HT1080 (cell line): ENCODE measurements at regions not wholly inside any gene's neighbourhood (a gene's known extent, or its start where the extent isn't known, plus 50 kb on each side); places are given as distances from the start of the nearest gene placed in this dataset.
"Not testable (repeated sequence)": the region's sequence is repeated elsewhere in the genome, so short reads cannot be mapped to it uniquely, and the experiment has no call there.

Experiments
- DNase-seq: peaks from one replicate; pipeline ENCODE4 v3.0.0-alpha.2; 2015; ENCODE audit warnings: low read depth

GRCh38 chr15:25624504-25625177 is 185.8 kb upstream of the UBE3A start:
- DNase-seq = no peak

DNA sequence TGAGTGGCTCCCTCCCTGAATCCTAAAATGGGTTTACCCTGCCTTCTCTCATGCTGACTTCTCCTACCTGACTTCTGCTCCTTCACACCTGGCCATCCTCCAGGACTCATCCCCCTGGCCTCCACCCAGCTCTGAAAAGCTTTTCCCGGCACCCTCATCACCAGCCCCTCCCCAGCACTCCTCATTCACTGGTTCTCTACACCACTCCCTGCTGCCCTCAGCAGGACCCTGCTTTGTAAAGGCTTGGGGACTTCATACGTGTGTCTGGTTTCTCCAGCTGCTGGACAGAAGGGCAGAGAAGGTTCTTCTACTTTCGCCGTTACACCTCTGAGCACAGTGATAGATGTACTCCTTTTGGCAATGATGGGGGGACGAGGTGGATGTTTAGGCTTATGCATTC is 184.9 kb upstream of the UBE3A start:
- no peak for DNase-seq

DNA sequence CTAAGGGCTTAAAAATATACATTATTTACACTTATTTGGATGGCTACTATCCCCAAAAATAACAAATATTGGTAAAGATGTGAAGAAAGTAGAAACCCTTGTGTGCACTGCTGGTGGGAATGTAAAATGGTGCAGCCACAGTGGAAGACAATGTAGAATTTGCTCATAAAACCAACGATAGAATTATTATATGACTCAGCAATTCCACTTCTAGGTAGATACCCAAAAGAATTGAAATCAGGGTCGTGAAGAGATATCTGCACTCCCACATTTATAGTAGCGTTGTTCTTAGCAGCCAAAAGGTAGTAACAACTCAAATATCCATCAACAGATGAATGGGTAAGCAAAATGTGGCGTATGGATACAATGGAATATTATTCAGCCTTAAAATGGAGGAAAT is 181.6 kb upstream of the UBE3A start:
- no peak for DNase-seq

DNA sequence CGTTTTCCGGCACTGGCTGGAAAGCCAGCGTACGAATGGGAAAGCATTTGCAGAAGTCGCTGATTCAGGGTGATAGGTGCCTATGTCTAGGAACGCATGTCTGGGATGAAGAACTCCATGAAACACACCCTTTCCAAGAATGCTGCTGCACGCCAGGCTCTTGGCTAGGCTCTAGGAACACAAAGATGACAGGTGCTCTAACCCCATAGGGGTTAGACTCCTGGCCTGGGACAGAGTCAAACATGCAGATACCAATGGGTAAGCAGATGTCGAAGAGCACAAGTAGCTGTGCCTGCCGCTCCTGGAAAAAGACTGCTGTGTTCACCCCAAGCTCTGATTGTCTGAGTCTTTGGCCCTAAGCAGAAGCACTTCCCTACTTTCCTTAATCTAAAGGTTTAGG is 180.9 kb upstream of the UBE3A start:
- DNase-seq = no peak

- DNase-seq = peak; percentile 20
Observed at GRCh38 chr15:25619076-25619475, 180.3 kb upstream of the UBE3A start.

DNA sequence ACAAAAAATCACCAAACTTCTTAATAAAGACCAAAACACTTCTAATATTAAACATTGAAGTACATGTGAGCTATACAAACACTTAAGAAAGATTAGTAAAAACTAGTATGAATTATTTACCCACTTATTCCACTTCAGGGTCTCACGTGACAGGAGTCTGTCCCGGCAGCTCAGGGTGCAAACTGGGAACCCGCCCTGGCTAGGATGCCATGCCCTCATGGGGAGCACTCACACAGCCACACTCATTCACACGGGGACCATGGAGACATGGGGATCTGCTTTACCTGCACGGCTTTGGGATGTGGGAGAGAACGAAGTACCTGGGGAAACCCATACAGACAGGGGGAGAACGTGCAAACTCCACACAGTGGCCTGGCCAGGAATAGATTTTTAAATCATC is 179.3 kb upstream of the UBE3A start:
- no peak for DNase-seq

GRCh38 chr15:25616471-25616870 is 177.6 kb upstream of the UBE3A start:
- peak; percentile 17 for DNase-seq

DNA sequence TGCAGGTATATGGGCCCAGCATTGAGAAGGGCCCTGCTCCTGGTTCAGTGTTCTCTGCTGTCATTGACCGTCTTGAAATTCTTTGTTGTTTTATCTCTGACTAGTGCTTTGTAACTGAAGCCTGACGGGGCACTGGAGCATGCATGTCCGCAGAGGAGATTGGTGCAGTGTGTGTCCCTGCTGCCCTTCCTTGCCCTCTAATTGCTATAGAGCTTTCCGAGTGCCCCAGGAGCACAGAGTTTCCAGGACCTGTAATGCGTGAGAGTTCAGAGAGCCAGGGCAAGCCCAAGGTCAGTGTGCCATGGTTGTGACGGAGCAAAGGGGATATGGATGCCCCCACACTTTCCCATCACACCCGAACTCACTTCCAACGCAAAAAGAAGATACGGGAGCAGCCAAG is 174.3 kb upstream of the UBE3A start:
- no peak for DNase-seq

- DNase-seq = peak; percentile 70
Observed at GRCh38 chr15:25611603-25612002, 172.8 kb upstream of the UBE3A start.

GRCh38 chr15:25609371-25609770 is 170.5 kb upstream of the UBE3A start:
- no peak for DNase-seq

DNA sequence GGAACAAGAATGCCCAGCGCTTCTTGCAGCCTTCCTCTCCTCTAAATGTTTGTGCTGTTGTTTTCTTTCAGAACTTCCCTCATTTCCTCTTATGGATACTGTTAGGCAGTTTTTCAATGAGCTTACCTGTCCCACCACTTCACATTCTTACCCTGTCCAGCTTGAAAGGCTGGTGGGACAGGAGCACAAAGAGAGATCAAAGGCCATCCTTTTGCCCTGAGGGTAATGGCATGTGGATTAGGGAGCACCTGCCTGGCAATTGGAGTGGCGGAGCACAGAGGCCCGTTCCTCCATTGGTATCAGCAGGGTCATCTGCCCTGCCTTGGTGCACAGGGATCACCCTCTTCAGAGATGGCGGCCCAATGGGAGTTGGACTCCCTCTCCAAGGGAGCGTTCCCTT is 170.1 kb upstream of the UBE3A start:
- DNase-seq = no peak

DNA sequence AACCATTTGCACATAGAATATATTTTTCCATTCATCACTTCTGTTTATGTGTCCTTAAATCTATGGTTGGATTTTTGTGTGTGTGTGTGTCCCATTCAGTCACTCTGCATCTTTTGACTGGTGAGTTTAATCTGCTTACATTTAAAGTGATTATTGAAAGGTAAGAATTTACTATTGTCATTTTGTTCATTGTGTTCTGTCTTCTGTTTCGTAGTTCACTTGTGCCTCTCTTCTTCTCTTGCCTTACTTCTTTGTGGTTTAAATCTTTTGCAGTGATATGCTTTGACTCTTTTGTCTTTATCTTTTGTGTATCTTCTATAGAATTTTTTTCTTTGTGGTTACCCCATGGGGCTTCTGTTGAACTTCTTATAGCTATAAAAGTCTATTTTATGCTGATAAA is 166.3 kb upstream of the UBE3A start:
- DNase-seq = no peak

DNA sequence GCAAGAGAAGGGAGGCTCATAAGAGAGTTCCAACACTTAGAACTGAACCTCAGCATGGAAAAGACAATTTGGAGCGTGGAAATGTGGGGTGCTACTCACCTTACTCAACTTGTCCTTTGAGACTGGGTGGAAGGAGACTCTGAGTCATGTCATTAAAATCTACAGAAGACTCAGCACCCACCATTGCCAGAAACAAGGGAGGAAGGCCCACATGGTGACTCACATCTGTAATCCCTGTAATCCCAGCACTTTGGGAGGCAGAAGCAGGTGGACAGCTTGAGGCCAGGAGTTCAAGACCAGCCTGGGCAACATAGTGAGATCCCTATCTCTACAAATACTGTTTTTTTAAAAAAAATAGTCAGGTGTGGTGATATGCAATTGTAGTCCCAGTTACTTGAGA is 161.9 kb upstream of the UBE3A start:
- DNase-seq = peak; percentile 69

DNA sequence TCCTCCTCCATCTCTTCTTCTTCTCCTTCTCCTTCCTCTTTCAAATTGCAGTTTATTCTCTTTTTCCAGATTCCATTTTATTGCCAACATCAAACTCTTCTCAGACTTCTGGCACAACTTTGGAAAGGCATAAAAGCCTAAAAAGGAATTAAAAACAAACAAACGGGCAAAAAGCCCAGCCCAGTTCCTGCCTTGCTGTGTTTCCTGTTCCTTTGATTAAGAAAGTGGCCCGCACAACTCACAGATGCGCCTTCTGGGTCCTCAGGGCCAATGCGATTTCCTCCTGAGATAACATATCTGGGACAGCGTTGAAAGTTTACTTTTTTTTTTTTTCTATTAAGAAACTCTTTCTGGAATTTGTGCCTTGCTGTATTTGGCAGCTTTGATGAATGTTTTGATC is 158.7 kb upstream of the UBE3A start:
- no peak for DNase-seq

DNA sequence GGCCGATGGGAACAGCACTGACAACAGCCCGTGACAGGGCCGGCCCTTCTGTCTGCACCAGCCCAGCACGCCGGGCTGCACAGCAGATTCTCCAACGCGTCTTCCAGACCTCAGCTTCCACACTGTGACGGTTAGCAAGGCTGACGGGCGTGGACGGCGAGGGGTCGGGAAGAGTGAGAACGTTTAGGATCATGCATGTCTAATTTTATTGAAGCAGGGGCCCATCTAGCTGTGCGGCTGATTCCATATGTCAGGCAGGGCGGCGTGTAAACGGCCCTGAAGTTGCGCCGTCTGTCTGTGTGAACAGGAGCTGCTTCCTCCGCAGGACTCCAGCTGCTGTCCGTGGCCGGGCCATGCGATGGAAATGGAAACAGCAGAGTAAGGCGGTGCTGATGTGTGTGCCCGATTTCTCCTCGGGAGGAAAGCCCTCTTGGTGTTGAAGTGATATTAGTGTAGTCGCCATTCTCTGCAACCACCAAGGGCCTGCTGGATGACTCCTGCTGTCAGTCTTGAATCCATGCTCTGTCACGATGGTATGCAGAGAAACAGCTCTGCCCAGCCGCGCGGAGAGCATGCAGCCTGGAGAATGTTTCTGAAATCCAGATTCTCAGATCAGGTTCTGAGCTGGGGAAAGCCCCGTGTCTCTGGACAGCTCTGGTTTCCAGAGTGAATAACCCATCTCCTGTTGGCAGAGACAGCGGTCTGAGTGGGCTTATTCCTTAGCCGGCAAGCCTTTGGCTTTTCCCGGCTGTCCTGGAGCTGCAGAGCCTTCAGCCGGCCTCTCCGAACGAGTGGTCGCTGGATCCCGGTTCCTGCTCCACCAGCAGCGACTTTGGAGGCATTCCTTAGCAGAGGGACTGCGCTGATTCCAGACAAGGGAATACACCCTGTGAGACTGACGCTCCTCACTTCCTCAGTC is 158.1 kb upstream of the UBE3A start:
- peak; percentile 20 for DNase-seq

DNA sequence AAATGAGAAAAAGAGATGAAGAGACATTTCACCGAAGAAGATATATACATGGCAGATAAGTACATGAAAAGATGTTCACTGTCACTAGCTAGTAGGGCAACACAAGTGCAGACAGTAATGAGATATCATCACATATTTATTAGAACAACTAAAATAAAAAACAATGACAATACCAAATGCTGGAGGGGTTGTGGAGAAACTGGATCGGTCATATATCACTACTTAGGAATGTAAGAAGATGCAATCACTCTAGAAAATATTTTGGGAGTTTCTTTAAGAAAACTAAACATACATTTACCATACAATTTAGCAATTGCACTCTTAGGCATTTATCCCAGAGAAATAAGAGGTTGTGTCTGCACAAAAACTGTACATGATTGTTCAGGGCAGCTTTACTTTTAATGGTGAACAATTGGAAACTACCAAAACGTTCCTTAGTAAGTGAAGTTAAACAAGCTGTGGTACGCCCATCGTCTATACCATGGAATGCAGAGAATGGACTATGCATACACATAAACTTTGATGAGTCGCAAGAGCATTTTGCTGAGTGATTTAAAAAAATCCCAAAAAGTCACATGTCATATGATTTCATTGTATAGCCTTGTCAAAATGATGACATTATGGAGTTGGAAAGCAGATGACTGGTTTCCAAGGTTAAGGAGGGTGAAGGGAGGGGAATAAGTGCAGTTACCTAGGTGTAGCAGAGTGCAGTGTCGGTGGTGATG is 149.0 kb upstream of the UBE3A start:
- DNase-seq = no peak

GRCh38 chr15:25582886-25583285 is 144.1 kb upstream of the UBE3A start:
- no peak for DNase-seq

DNA sequence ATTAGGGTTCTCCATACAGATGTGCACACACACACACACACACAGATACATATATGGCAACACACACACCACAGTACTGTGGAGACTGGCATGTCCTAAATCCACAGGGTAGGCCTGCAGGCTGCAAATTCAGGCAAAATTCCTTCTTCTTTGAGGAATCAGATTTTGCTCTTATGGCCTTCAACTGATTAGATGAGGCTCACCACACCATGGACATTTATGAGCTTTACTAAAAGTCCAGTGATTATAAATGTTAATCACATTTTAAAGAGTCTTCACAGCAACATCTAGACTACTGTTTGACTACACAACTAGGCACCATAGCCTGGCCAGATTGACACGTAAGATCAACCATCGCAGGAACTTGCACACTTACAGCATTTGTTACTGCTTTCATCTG is 140.3 kb upstream of the UBE3A start:
- DNase-seq = no peak

DNA sequence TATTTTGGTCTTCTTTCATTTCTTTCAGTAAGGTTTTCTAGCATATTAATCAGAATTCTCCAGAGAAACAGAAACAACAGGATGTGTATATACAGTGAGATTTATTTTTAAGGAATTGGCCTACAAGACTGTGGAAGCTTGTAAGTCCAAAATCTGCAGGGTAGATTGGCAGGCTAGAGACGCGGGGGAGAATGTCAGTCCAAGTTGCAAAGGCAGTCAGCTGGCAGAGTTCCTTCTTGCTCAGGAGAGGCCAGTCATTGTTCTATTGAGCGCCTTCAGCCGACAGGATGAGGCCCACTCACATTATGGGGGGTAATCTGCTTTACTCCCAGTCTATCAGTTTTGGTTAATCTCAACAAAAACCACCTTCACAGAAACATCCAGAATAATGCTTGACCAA is 133.4 kb upstream of the UBE3A start:
- no peak for DNase-seq

DNA sequence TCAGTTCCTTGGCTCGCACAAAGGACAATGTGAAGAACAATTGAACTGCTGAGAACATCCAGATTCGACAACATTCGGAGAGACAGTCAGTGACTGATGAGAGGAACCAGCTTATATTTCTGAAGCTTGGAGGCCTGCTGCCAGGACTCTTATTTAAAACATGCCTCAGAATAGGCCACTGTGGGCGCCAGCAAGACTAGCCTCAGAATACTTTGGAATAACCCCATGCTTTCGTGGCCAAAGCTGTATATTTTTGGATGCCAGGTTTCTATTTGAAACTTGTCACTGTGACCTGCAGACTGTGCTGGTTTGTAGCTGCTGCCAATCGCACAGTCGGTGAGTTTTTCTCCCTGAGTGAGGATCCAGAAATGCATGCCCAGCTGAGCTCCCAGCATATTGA is 129.9 kb upstream of the UBE3A start:
- no peak for DNase-seq

DNA sequence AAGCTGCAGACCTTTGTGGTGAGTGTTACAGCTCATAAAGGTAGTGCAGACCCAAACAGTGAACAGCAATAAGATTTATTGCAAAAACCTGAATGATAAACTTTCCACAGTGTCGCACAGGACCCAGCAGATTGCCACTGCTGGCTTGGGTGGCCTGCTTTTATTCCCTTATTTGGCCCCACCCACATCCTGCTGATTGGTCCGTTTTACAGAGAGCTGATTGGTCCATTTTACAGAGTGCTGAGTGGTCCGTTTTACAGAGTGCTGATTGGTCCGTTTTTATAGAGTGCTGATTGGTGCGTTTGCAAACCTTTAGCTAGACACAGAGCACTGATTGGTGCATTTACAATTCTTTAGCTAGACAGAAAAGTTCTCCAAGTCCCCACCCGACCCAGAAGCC is 127.7 kb upstream of the UBE3A start:
- DNase-seq = not testable (repeated sequence)
